ENCODE measurements at regions not wholly inside any gene's neighbourhood (a gene's known extent, or its start where the extent isn't known, plus 50 kb on each side); places are given as distances from the start of the nearest gene placed in this dataset.
"Not testable (repeated sequence)": the region's sequence is repeated elsewhere in the genome, so short reads cannot be mapped to it uniquely, and the experiment has no call there.

- not testable (repeated sequence) for DNase-seq (ENCODE audit: low spot score)
Observed at GRCh38 chr16:72729552-72729951, 318.4 kb downstream of the ZFHX3 start.

- DNase-seq (ENCODE audit: low spot score): no peak
Observed at GRCh38 chr16:72728516-72728915, 319.4 kb downstream of the ZFHX3 start.

- DNase-seq (ENCODE audit: low spot score): no peak
Observed at GRCh38 chr16:72727565-72727964, 320.4 kb downstream of the ZFHX3 start.

GRCh38 chr16:72725643-72726042 is 322.3 kb downstream of the ZFHX3 start:
- DNase-seq (ENCODE audit: low spot score): no peak

- DNase-seq (ENCODE audit: low spot score): no peak
Observed at GRCh38 chr16:72723781-72724180, 324.1 kb downstream of the ZFHX3 start.

- DNase-seq (ENCODE audit: low spot score): no peak
Observed at GRCh38 chr16:72722552-72722951, 325.4 kb downstream of the ZFHX3 start.

- no peak for DNase-seq (ENCODE audit: low spot score)
Observed at GRCh38 chr16:72721981-72722380, 325.9 kb downstream of the ZFHX3 start.

- no peak for DNase-seq (ENCODE audit: low spot score)
Observed at GRCh38 chr16:72715267-72715666, 332.7 kb downstream of the ZFHX3 start.

- DNase-seq (ENCODE audit: low spot score): no peak
Observed at GRCh38 chr16:72711823-72712222, 336.1 kb downstream of the ZFHX3 start.

GRCh38 chr16:72705801-72706200 is 342.1 kb downstream of the ZFHX3 start:
- DNase-seq (ENCODE audit: low spot score): no peak

GRCh38 chr16:72704746-72705372 is 343.1 kb downstream of the ZFHX3 start:
- DNase-seq (ENCODE audit: low spot score): no peak

GRCh38 chr16:72689851-72690250 is 358.1 kb downstream of the ZFHX3 start:
- DNase-seq (ENCODE audit: low spot score): no peak

- DNase-seq (ENCODE audit: low spot score): no peak
Observed at GRCh38 chr16:72680732-72681131, 367.2 kb downstream of the ZFHX3 start.

- no peak for DNase-seq (ENCODE audit: low spot score)
Observed at GRCh38 chr16:72679856-72680255, 368.1 kb downstream of the ZFHX3 start.

- no peak for DNase-seq (ENCODE audit: low spot score)
Observed at GRCh38 chr16:72677662-72678447, 370.1 kb downstream of the ZFHX3 start.

GRCh38 chr16:72673118-72673517 is 374.8 kb downstream of the ZFHX3 start:
- DNase-seq (ENCODE audit: low spot score): no peak

- DNase-seq (ENCODE audit: low spot score): no peak
Observed at GRCh38 chr16:72666267-72666666, 381.7 kb downstream of the ZFHX3 start.

GRCh38 chr16:72665701-72666100 is 382.2 kb downstream of the ZFHX3 start:
- DNase-seq (ENCODE audit: low spot score): no peak

- peak; percentile 93 for DNase-seq (ENCODE audit: low spot score)
Observed at GRCh38 chr16:72664509-72665408, 383.2 kb downstream of the ZFHX3 start.

GRCh38 chr16:72664056-72664508 is 383.8 kb downstream of the ZFHX3 start:
- no peak for DNase-seq (ENCODE audit: low spot score)

- no peak for DNase-seq (ENCODE audit: low spot score)
Observed at GRCh38 chr16:72658888-72659717, 388.8 kb downstream of the ZFHX3 start.

- no peak for DNase-seq (ENCODE audit: low spot score)
Observed at GRCh38 chr16:72657791-72658190, 390.1 kb downstream of the ZFHX3 start.

Data from hematopoietic multipotent progenitor cell treated with erythropoietin and hydrocortisone succinate and interleukin-3 and kit ligand, for 17 days (in vitro differentiated cells).